ENCODE measurements at regions not wholly inside any gene's neighbourhood (a gene's known extent, or its start where the extent isn't known, plus 50 kb on each side); places are given as distances from the start of the nearest gene placed in this dataset.

- no peaks in the 10 kb centered on the region for H3K9me3 Mint-ChIP-seq
- ATAC-seq (replicated peaks; ENCODE audit: extremely low read depth, poor library complexity, severe bottlenecking) (peak; percentile 60), DNase-seq (ENCODE audit: low spot score in 2 of 2) (no peak)
- no peak overlapping the region for H3K4me3 Mint-ChIP-seq
- peak overlapping the region; percentile 27 for H3K27ac Mint-ChIP-seq (ENCODE audit: low read depth)
- H3K4me1 Mint-ChIP-seq: peaks cover 32% of the 10 kb centered on the region
- peaks cover 3% of the 10 kb centered on the region for H3K36me3 Mint-ChIP-seq (ENCODE audit: insufficient read depth)
- no peaks in the 10 kb centered on the region for H3K27me3 Mint-ChIP-seq
Observed at GRCh38 chr3:46146548-46146947, 61.6 kb downstream of the CCR1 start.

- no peak for ATAC-seq (replicated peaks; ENCODE audit: extremely low read depth, poor library complexity, severe bottlenecking)
- Mint-ChIP-seq H3K36me3 (ENCODE audit: insufficient read depth) (peaks cover 3% of the 10 kb centered on the region), H3K27me3 (no peaks in the 10 kb centered on the region), H3K4me3 (no peak overlapping the region), H3K27ac (ENCODE audit: low read depth) (no peak overlapping the region), H3K9me3 (no peaks in the 10 kb centered on the region), H3K4me1 (peaks cover 32% of the 10 kb centered on the region)
- DNase-seq (ENCODE audit: low spot score in 2 of 2): no peak
Observed at GRCh38 chr3:46146021-46146420, 62.1 kb downstream of the CCR1 start.

GRCh38 chr3:46145147-46145546 lies 63.0 kb downstream of the CCR1 start:
- no peak for ATAC-seq (replicated peaks; ENCODE audit: extremely low read depth, poor library complexity, severe bottlenecking)
- no peak overlapping the region for H3K4me3 Mint-ChIP-seq
- H3K4me1 Mint-ChIP-seq: peaks cover 32% of the 10 kb centered on the region
- H3K36me3 Mint-ChIP-seq (ENCODE audit: insufficient read depth): peaks cover 3% of the 10 kb centered on the region
- H3K9me3 Mint-ChIP-seq: no peaks in the 10 kb centered on the region
- no peak overlapping the region for H3K27ac Mint-ChIP-seq (ENCODE audit: low read depth)
- no peaks in the 10 kb centered on the region for H3K27me3 Mint-ChIP-seq
- no peak for DNase-seq (ENCODE audit: low spot score in 2 of 2)

GRCh38 chr3:46143951-46144473 lies 64.1 kb downstream of the CCR1 start:
- Mint-ChIP-seq H3K36me3 (ENCODE audit: insufficient read depth) (peaks cover 3% of the 10 kb centered on the region), H3K4me1 (peaks cover 32% of the 10 kb centered on the region), H3K9me3 (no peaks in the 10 kb centered on the region), H3K27me3 (no peaks in the 10 kb centered on the region), H3K4me3 (no peak overlapping the region), H3K27ac (ENCODE audit: low read depth) (no peak overlapping the region)
- DNase-seq (ENCODE audit: low spot score in 2 of 2) (no peak), ATAC-seq (replicated peaks; ENCODE audit: extremely low read depth, poor library complexity, severe bottlenecking) (no peak)

- H3K27ac Mint-ChIP-seq (ENCODE audit: low read depth): no peak overlapping the region
- no peak overlapping the region for H3K4me3 Mint-ChIP-seq
- no peaks in the 10 kb centered on the region for H3K27me3 Mint-ChIP-seq
- ATAC-seq (replicated peaks; ENCODE audit: extremely low read depth, poor library complexity, severe bottlenecking) (no peak), DNase-seq (ENCODE audit: low spot score in 2 of 2) (no peak)
- peaks cover 31% of the 10 kb centered on the region for H3K4me1 Mint-ChIP-seq
- no peaks in the 10 kb centered on the region for H3K9me3 Mint-ChIP-seq
- peaks cover 3% of the 10 kb centered on the region for H3K36me3 Mint-ChIP-seq (ENCODE audit: insufficient read depth)
Observed at GRCh38 chr3:46141813-46142212, 66.3 kb downstream of the CCR1 start.

GRCh38 chr3:46138581-46138980 lies 69.5 kb downstream of the CCR1 start:
- Mint-ChIP-seq H3K27ac (ENCODE audit: low read depth) (no peak overlapping the region), H3K36me3 (ENCODE audit: insufficient read depth) (no peaks in the 10 kb centered on the region), H3K9me3 (no peaks in the 10 kb centered on the region), H3K27me3 (no peaks in the 10 kb centered on the region), H3K4me1 (peaks cover 9% of the 10 kb centered on the region), H3K4me3 (no peak overlapping the region)
- no peak for ATAC-seq (replicated peaks; ENCODE audit: extremely low read depth, poor library complexity, severe bottlenecking)
- DNase-seq (ENCODE audit: low spot score in 2 of 2): no peak

- DNase-seq (ENCODE audit: low spot score in 2 of 2) (no peak), ATAC-seq (replicated peaks; ENCODE audit: extremely low read depth, poor library complexity, severe bottlenecking) (no peak)
- Mint-ChIP-seq H3K27me3 (no peaks in the 10 kb centered on the region), H3K9me3 (no peaks in the 10 kb centered on the region), H3K36me3 (ENCODE audit: insufficient read depth) (peaks cover 1% of the 10 kb centered on the region), H3K4me1 (peaks cover 5% of the 10 kb centered on the region), H3K4me3 (no peak overlapping the region), H3K27ac (ENCODE audit: low read depth) (no peak overlapping the region)
Observed at GRCh38 chr3:46135475-46135874, 72.6 kb downstream of the CCR1 start.

- Mint-ChIP-seq H3K36me3 (ENCODE audit: insufficient read depth) (peaks cover 1% of the 10 kb centered on the region), H3K9me3 (no peaks in the 10 kb centered on the region), H3K27me3 (no peaks in the 10 kb centered on the region), H3K4me1 (peaks cover 26% of the 10 kb centered on the region), H3K4me3 (no peak overlapping the region), H3K27ac (ENCODE audit: low read depth) (no peak overlapping the region)
- DNase-seq (ENCODE audit: low spot score in 2 of 2) (no peak), ATAC-seq (replicated peaks; ENCODE audit: extremely low read depth, poor library complexity, severe bottlenecking) (no peak)
Observed at GRCh38 chr3:46133285-46133684, 74.8 kb downstream of the CCR1 start.

- Mint-ChIP-seq H3K27ac (ENCODE audit: low read depth) (no peak overlapping the region), H3K27me3 (no peaks in the 10 kb centered on the region), H3K4me1 (peaks cover 26% of the 10 kb centered on the region), H3K36me3 (ENCODE audit: insufficient read depth) (peaks cover 1% of the 10 kb centered on the region), H3K4me3 (no peak overlapping the region), H3K9me3 (no peaks in the 10 kb centered on the region)
- DNase-seq (ENCODE audit: low spot score in 2 of 2): no peak
- no peak for ATAC-seq (replicated peaks; ENCODE audit: extremely low read depth, poor library complexity, severe bottlenecking)
Observed at GRCh38 chr3:46132565-46132964, 75.5 kb downstream of the CCR1 start.

GRCh38 chr3:46131884-46132450 lies 76.1 kb downstream of the CCR1 start:
- Mint-ChIP-seq H3K4me1 (peaks cover 26% of the 10 kb centered on the region), H3K36me3 (ENCODE audit: insufficient read depth) (peaks cover 1% of the 10 kb centered on the region), H3K4me3 (no peak overlapping the region), H3K9me3 (no peaks in the 10 kb centered on the region), H3K27me3 (no peaks in the 10 kb centered on the region), H3K27ac (ENCODE audit: low read depth) (no peak overlapping the region)
- no peak for ATAC-seq (replicated peaks; ENCODE audit: extremely low read depth, poor library complexity, severe bottlenecking)
- no peak for DNase-seq (ENCODE audit: low spot score in 2 of 2)

- H3K27ac Mint-ChIP-seq (ENCODE audit: low read depth): no peak overlapping the region
- DNase-seq (ENCODE audit: low spot score in 2 of 2) (no peak), ATAC-seq (replicated peaks; ENCODE audit: extremely low read depth, poor library complexity, severe bottlenecking) (no peak)
- no peaks in the 10 kb centered on the region for H3K9me3 Mint-ChIP-seq
- H3K27me3 Mint-ChIP-seq: no peaks in the 10 kb centered on the region
- H3K4me3 Mint-ChIP-seq: no peak overlapping the region
- peaks cover 1% of the 10 kb centered on the region for H3K36me3 Mint-ChIP-seq (ENCODE audit: insufficient read depth)
- H3K4me1 Mint-ChIP-seq: peaks cover 26% of the 10 kb centered on the region
Observed at GRCh38 chr3:46130631-46131310, 77.3 kb downstream of the CCR1 start.

- Mint-ChIP-seq H3K9me3 (no peaks in the 10 kb centered on the region), H3K4me1 (peaks cover 26% of the 10 kb centered on the region), H3K4me3 (no peak overlapping the region), H3K27me3 (no peaks in the 10 kb centered on the region), H3K27ac (ENCODE audit: low read depth) (no peak overlapping the region), H3K36me3 (ENCODE audit: insufficient read depth) (peaks cover 1% of the 10 kb centered on the region)
- ATAC-seq (replicated peaks; ENCODE audit: extremely low read depth, poor library complexity, severe bottlenecking) (peak; percentile 24), DNase-seq (ENCODE audit: low spot score in 2 of 2) (no peak)
Observed at GRCh38 chr3:46129588-46130272, 78.4 kb downstream of the CCR1 start.

GRCh38 chr3:46127503-46127902 lies 80.6 kb downstream of the CCR1 start:
- Mint-ChIP-seq H3K4me3 (no peak overlapping the region), H3K9me3 (no peaks in the 10 kb centered on the region), H3K36me3 (ENCODE audit: insufficient read depth) (peaks cover 1% of the 10 kb centered on the region), H3K27ac (ENCODE audit: low read depth) (no peak overlapping the region), H3K4me1 (peaks cover 26% of the 10 kb centered on the region), H3K27me3 (no peaks in the 10 kb centered on the region)
- DNase-seq (ENCODE audit: low spot score in 2 of 2) (no peak), ATAC-seq (replicated peaks; ENCODE audit: extremely low read depth, poor library complexity, severe bottlenecking) (no peak)

Data from central memory CD8-positive, alpha-beta T cell (primary cell).